T1000 (cell line): ENCODE measurements at regions not wholly inside any gene's neighbourhood (a gene's known extent, or its start where the extent isn't known, plus 50 kb on each side); places are given as distances from the start of the nearest gene placed in this dataset.
"Not testable (repeated sequence)": the region's sequence is repeated elsewhere in the genome, so short reads cannot be mapped to it uniquely, and the experiment has no call there.

Experiments
- DNase-seq: peaks from one replicate; lab custom pipeline; 2025; ENCODE audit warnings: mixed read lengths; lab: John Stamatoyannopoulos, UW

GRCh38 chr4:177494791-177495190 is 52.6 kb upstream of the AGA start:
- DNase-seq = no peak

DNA sequence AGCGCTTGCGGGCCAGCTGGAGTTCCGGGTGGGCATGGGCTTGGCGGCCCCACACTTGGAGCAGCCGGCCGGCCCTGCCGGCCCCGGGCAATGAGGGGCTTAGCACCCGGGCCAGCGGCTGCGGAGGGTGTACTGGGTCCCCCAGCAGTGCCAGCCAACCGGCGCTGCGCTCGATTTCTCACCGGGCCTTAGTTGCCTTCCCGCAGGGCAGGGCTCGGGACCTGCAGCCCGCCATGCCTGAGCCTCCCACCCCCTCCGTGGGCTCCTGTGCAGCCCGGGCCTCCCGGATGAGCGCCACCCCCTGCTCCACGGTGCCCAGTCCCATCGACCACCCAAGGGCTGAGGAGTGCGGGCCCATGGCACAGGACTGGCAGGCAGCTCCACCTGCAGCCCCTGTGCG is 53.4 kb upstream of the AGA start:
- DNase-seq = not testable (repeated sequence)

DNA sequence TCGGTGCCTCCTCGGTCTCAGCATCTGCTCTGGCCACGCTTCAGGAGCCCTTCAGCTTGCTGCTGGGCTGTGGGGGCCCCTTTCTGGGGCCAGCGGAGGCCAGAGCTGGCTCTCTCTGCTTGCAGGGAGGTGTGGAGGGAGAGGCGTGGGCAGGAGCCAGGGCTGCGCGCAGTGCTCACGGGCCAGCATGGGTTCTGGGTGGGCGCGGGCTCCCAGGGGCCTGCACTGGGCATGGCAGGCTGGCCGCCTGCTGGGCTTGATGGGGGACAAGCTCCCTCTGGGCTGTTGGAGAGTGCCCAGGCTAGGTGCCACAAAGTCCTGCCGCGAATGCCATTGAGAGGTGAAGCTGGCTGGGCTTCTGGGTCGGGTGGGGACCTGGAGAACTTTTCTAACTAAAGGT is 57.3 kb upstream of the AGA start:
- DNase-seq = no peak

- no peak for DNase-seq
Observed at GRCh38 chr4:177505171-177505615, 63.0 kb upstream of the AGA start.

- no peak for DNase-seq
Observed at GRCh38 chr4:177508662-177509061, 66.4 kb upstream of the AGA start.

- no peak for DNase-seq
Observed at GRCh38 chr4:177509226-177509745, 67.0 kb upstream of the AGA start.

DNA sequence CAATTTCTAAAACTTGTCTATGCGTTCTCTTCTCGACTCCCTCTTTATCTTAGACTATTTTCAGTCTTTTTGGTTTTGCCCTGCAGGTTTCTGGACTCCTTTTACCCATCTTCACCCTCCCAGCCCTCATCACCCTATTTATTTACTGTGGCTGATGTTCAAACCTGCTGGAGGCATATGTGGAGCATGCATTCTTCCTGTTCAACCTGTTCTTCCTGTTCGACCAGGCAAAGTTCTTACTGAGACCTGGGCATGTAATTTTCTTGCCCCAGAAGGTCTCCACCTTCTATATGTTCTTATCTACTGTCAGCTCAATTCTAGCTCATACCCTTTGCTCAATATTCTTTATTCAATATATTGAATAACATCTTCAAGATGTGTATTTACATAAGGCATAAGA is 69.4 kb upstream of the AGA start:
- no peak for DNase-seq

DNA sequence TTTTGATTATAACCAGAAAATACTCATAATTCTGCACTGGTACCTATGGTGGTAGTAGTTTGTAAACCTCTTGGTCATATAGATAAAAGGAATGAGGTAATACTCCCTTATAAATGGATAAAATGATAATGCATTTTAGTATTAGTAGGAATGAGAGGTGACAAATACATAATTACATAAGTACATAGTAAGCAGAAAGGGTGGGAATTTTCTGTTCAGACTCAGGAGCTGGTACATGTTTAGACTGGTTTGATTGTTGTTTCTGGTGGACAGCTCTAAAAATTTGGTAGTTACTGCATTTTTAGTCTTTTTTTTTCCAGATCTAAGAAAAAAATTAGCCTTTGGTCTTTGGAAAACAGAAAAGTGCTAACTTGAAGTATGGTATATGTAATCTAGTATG is 70.4 kb upstream of the AGA start:
- DNase-seq = no peak

DNA sequence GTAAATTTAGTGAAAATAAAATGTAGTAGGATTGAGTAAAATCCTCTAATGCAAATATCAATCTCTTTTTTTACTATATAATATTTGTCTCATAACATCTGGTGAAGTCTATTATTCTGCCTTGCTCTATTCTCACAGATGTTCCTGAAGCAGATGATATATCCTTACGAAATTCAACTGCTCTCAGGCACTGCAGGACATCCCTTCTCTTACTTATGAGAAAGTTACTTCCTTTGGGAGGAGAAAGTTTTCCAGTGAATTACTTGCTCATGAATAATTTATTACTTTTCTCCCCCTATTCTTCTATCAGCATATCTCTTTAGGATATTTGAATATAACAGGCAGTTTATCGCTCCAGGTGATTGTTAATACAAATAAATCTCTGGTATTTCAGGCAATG is 75.6 kb upstream of the AGA start:
- no peak for DNase-seq

DNA sequence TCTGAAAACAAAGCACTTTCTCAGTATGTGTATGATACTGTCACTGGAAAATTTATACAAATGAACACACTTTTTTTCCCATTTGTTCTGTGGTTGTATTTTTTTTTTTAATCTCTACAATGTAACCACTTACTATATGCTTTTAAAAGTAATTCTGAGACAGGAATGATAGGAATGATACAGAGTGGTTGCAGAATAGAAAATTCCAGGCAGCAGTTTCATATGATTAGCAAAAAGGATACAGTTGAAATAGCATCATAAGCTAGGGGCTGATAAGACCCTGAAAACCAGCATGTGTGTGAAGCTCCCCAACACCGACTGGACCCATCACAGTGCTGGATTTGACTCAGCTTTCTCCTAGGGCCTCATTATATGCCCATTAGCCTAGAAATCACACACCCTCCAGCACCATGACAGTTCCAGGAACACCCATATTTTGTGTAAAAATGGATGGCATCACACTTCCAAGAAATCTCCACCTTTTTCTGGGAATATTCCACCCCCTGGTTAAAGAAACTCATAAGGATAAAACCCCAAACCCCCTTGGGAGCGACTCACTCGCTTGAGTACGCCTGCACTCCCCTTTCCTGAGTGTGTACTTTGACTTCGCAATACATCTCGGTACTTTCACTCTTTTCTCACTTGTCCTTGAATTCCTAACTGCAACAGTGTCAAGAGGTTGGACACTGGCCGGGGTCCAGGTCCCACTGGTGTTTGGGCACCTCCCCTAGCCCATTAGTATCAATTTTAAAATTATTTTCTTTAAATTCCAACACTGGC is 77.4 kb upstream of the AGA start:
- DNase-seq = no peak

- no peak for DNase-seq
Observed at GRCh38 chr4:177528620-177529019, 86.4 kb upstream of the AGA start.

DNA sequence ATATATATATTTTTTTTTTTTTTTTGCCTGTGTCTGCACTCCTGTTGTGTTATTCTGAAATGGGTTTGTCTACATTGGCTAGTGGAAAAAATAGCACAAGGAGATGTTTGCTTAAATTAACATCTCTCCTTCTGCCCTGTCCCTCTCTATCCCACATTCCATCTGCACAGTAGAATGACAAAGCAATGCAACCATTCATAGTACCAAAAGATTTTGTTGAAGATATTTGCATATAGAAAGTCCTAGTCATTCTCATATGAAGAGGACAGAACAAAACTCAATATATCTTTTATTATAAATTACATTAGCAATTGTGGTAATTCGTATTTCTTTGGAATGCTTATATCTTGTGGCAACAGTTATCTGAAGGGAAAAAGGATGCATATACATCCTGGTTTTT is 88.3 kb upstream of the AGA start:
- DNase-seq = no peak

DNA sequence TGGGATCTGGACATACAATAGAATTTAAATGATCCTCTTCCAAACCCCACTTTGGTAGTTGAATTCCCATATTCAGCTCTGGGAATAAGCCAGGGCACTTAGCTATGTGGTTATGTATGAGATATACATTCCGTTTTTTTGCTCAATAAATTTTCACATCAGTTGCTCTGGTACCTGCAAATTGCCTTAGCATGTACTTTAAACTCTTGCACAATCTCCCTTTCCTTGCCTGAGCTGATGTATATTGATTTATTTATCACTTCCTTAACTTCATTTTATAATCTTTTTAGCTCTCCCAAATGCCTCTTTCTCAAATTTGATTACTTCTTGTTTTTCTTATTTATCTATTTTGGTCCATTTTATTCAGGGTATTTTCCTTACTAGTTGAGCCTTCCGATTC is 90.1 kb upstream of the AGA start:
- DNase-seq = no peak

GRCh38 chr4:177534841-177535240 is 92.6 kb upstream of the AGA start:
- DNase-seq = not testable (repeated sequence)

- no peak for DNase-seq
Observed at GRCh38 chr4:177546745-177547144, 104.5 kb upstream of the AGA start.

GRCh38 chr4:177547985-177548384 is 105.7 kb upstream of the AGA start:
- DNase-seq = no peak

DNA sequence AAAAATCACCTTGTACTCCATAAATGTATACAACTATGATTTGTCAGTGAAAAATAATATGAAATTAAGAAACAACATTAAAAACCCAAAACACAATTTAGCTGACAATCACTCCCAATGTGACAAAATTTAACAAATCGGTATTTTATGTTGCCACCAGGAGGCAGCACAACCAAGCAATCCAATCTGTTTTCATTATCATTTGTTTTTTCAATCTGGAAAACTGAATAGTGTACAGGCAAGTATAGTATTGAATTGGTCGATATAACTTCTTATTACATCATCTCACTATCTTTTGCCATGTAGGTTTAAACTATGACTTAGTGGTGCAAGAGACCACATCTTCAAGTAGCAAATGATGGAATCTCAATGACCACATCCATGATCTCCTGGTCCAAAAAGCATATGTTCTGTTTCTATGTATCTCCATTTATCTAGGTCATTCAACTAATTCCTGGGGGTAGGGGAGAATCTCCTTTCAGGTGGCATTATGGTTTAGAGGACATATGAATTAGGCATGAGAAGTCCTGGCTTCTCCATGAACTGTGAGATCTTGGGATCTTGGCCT is 112.9 kb upstream of the AGA start:
- DNase-seq = no peak

GRCh38 chr4:177557416-177557815 is 115.2 kb upstream of the AGA start:
- no peak for DNase-seq

DNA sequence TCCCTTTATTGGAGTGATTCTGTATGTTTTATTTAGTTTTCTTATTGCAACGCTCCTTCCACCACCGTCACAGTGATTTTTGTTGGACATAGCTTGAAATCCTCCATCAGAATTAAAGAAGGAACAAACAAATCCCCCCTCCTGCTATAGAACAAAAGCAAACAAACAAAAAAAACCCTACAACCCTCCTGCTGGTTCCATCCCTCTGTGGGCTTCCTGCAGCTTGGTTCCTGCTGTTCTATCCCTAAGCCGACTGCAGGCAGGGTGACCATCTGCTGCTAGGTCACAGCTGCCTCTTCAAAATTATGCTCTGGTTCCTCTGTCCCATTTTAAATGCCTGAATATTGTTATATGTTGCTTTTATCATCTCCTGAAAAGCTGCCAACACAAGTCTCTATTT is 116.8 kb upstream of the AGA start:
- DNase-seq = no peak

GRCh38 chr4:177562163-177562562 is 119.9 kb upstream of the AGA start:
- DNase-seq = no peak

DNA sequence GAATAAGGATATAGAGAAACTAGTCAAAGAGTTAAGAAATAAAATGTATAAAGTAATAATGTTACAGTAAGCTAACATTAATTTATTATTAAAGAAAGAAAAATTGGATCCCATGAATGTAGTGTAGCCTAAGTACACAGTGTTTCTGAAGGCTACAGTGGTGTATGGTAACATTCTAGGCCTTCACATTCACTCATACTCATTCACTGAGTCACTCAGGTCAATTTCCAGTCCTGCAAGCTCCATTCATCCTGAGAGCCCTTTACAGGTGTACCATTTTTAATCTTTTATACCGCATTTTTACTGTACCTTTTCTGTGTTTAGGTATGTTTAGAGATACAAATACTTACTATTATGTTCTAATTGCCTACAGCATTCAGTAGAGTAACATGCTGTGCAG is 120.6 kb upstream of the AGA start:
- no peak for DNase-seq

- no peak for DNase-seq
Observed at GRCh38 chr4:177566691-177567090, 124.5 kb upstream of the AGA start.

GRCh38 chr4:177568931-177569330 is 126.7 kb upstream of the AGA start:
- no peak for DNase-seq

- DNase-seq = no peak
Observed at GRCh38 chr4:177569434-177569833, 127.2 kb upstream of the AGA start.
